22Rv1 (cell line): ENCODE measurements at regions not wholly inside any gene's neighbourhood (a gene's known extent, or its start where the extent isn't known, plus 50 kb on each side); places are given as distances from the start of the nearest gene placed in this dataset.

ENCODE experiments used
- ZFX ChIP-seq: fragments of 450-650 bp; IDR thresholded peaks from 2 replicates; pipeline ENCODE4 v1.6.1; 2017; ENCODE audit warnings: antibody characterized with exemption, borderline replicate concordance
- TF ChIP-seq, protein P1 (sequence below): fragments of 450-650 bp; IDR thresholded peaks from 2 replicates; pipeline ENCODE4 v1.5.1; 2017; ENCODE audit warnings: mild to moderate bottlenecking

DNA sequence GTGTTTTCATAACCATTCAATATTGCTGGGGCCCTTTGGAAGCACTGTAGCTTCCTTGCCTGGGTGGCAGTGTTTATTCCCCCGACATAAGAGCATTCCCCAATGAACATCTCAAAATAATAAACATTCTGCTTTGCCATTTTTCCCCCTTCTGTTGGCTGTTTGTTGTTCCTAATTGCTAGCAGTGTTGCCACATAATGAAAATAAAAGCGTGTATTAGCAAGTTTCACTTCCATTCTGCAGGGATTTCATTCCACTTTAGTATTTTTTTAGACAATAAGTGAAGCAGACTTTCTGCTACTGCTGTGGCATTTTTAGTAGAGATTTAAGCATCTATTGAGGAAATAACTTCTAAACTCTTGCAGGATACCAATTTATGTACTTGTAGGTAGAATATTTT is 154.7 kb upstream of the GALNT13 start:
- TF ChIP-seq, protein P1, sequence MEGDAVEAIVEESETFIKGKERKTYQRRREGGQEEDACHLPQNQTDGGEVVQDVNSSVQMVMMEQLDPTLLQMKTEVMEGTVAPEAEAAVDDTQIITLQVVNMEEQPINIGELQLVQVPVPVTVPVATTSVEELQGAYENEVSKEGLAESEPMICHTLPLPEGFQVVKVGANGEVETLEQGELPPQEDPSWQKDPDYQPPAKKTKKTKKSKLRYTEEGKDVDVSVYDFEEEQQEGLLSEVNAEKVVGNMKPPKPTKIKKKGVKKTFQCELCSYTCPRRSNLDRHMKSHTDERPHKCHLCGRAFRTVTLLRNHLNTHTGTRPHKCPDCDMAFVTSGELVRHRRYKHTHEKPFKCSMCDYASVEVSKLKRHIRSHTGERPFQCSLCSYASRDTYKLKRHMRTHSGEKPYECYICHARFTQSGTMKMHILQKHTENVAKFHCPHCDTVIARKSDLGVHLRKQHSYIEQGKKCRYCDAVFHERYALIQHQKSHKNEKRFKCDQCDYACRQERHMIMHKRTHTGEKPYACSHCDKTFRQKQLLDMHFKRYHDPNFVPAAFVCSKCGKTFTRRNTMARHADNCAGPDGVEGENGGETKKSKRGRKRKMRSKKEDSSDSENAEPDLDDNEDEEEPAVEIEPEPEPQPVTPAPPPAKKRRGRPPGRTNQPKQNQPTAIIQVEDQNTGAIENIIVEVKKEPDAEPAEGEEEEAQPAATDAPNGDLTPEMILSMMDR: no peak
- no peak for TF ChIP-seq ZFX
